GM12878 (cell line): ENCODE measurements at regions not wholly inside any gene's neighbourhood (a gene's known extent, or its start where the extent isn't known, plus 50 kb on each side); places are given as distances from the start of the nearest gene placed in this dataset.

Source experiments
- ATAC-seq: fragments of 200-7000 bp; cut with Tn5 transposase; 3 replicates; pipeline ENCODE4 v1.9.1; 2020; ENCODE audit warnings: mild to moderate bottlenecking, moderate library complexity
- BruUV-seq: library from RNA; stranded (reverse); fragments of 400-500 nt; replicated peaks from 2 replicates; lab custom pipeline; 2021; lab: Mats Ljungman, UMichigan
- CTCF ChIA-PET: fragments of 300-600 bp; sonication (Branson Sonifier 250); formaldehyde crosslinking; extraction: SDS; loops from one replicate; lab custom pipeline; 2021; ENCODE audit warnings: inconsistent platforms; lab: Yijun Ruan, JAX
- POLR2A ChIA-PET: fragments of 350-600 bp; formaldehyde crosslinking; extraction: SDS; loops from one replicate; lab custom pipeline; 2021; ENCODE audit warnings: inconsistent platforms; lab: Charles Lee
- RAD21 ChIA-PET: fragments of 300-600 bp; sonication (Branson Sonifier 250); formaldehyde crosslinking; loops from one replicate; lab custom pipeline; 2023; ENCODE audit warnings: antibody characterized with exemption; ENCODE audit not compliant: unreplicated experiment; lab: Charles Lee
- SMC1A ChIA-PET: fragments of 300-600 bp; sonication (Branson Sonifier 250); formaldehyde crosslinking; loops from one replicate; lab custom pipeline; 2023; ENCODE audit not compliant: unreplicated experiment, uncharacterized antibody; lab: Charles Lee
- DNase-seq: peaks from one replicate; pipeline ENCODE4 v3.0.0-alpha.2; 2011; ENCODE audit warnings: low read depth, low spot score
- FAIRE-seq: peaks from 3 replicates; lab custom pipeline; 2011; peaks lifted over from hg19 to GRCh38; lab: Jason Lieb, UNC
- H2AFZ ChIP-seq: 2 replicates; pipeline ENCODE4 v1.6.0; 2011; ENCODE audit warnings: low read depth, low read length, control low read depth; ENCODE audit not compliant: control insufficient read depth
- H3K27ac ChIP-seq: 2 replicates; pipeline ENCODE4 v1.5.1; 2011; ENCODE audit warnings: control low read depth; ENCODE audit not compliant: control insufficient read depth, insufficient read depth
- H3K27me3 ChIP-seq, 2 experiments: replicated peaks in 1 of 2; 2 replicates each; pipeline versions ENCODE4 v1.6.0 to v1.6.1; 2011; ENCODE audit warnings: low read length in 1 of 2; ENCODE audit not compliant: control insufficient read depth in 2 of 2, insufficient read depth in 2 of 2
- H3K36me3 ChIP-seq, 2 experiments: 2 replicates each; pipeline ENCODE4 v1.5.1; 2011; ENCODE audit warnings: low read length in 1 of 2; ENCODE audit not compliant: control insufficient read depth in 2 of 2, insufficient read depth in 2 of 2
- H3K4me1 ChIP-seq: 2 replicates; pipeline ENCODE4 v1.6.1; 2011; ENCODE audit warnings: mild to moderate bottlenecking, low read length, moderate library complexity, mixed read lengths; ENCODE audit not compliant: control insufficient read depth, insufficient read depth
- H3K4me2 ChIP-seq: 2 replicates; pipeline ENCODE4 v1.6.0; 2011; ENCODE audit warnings: control low read depth; ENCODE audit not compliant: control insufficient read depth, insufficient read depth
- H3K4me3 ChIP-seq: fragments of 200-600 bp; sonication (generic); 2 replicates; pipeline ENCODE4 v1.5.1; 2016
- H3K79me2 ChIP-seq: 2 replicates; pipeline ENCODE4 v1.6.0; 2011; ENCODE audit warnings: low read length; ENCODE audit not compliant: control insufficient read depth, insufficient read depth
- H3K9ac ChIP-seq: 2 replicates; pipeline ENCODE4 v1.8.0; 2011; ENCODE audit warnings: low read length, control low read depth, mixed read lengths; ENCODE audit not compliant: control insufficient read depth, insufficient read depth
- H3K9me3 ChIP-seq: replicated peaks from 3 replicates; pipeline ENCODE4 v1.5.1; 2011; ENCODE audit warnings: mild to moderate bottlenecking, low read length; ENCODE audit not compliant: control insufficient read depth, insufficient read depth
- H4K20me1 ChIP-seq: 2 replicates; pipeline ENCODE4 v1.6.0; 2011; ENCODE audit not compliant: control insufficient read depth, insufficient read depth
- EGR1 ChIP-seq, 2 experiments: IDR thresholded peaks; 1 replicate in 1 of 2; 2 replicates in 1 of 2; pipeline ENCODE4 v1.6.1; 2011 to 2012; ENCODE audit warnings: low read depth in 2 of 2, low read length in 2 of 2, borderline replicate concordance in 1 of 2, mild to moderate bottlenecking in 1 of 2, moderate library complexity in 1 of 2
- KAT2A ChIP-seq: conservative IDR thresholded peaks from 2 replicates; pipeline ENCODE4 v1.6.1; 2011; ENCODE audit warnings: low read depth, low read length; ENCODE audit not compliant: control insufficient read depth
- MTA2 ChIP-seq: fragments of 450-650 bp; IDR thresholded peaks from 2 replicates; pipeline ENCODE4 v1.6.1; 2016; ENCODE audit warnings: low read depth, mild to moderate bottlenecking, moderate library complexity
- NFYA ChIP-seq: IDR thresholded peaks from 2 replicates; pipeline ENCODE4 v1.6.1; 2011; ENCODE audit warnings: low read depth, mild to moderate bottlenecking, low read length, improper control_type of control experiment, borderline replicate concordance
- NR2C2 ChIP-seq: IDR thresholded peaks from 2 replicates; pipeline ENCODE4 v1.6.1; 2011; ENCODE audit warnings: borderline replicate concordance, low read depth; ENCODE audit not compliant: control insufficient read depth, insufficient read length
- PAX8 ChIP-seq: fragments of 450-650 bp; IDR thresholded peaks from 2 replicates; pipeline ENCODE4 v1.6.1; 2017; ENCODE audit warnings: mild to moderate bottlenecking, moderate library complexity
- RBBP5 ChIP-seq: fragments of 200-600 bp; sonication (generic); conservative IDR thresholded peaks from 2 replicates; pipeline ENCODE4 v1.6.1; 2016
- RCOR1 ChIP-seq: conservative IDR thresholded peaks from 2 replicates; pipeline ENCODE4 v1.6.1; 2012; ENCODE audit warnings: low read depth, low read length, improper control_type of control experiment
- SIX5 ChIP-seq: IDR thresholded peaks from 2 replicates; pipeline ENCODE4 v1.6.1; 2011; ENCODE audit warnings: mild to moderate bottlenecking, low read depth, low read length, moderate library complexity; ENCODE audit not compliant: severe bottlenecking
- TAF1 ChIP-seq: IDR thresholded peaks from 2 replicates; pipeline ENCODE4 v1.6.1; 2011; ENCODE audit warnings: mild to moderate bottlenecking, low read depth, low read length, borderline replicate concordance
- WRNIP1 ChIP-seq: IDR thresholded peaks from 2 replicates; pipeline ENCODE4 v1.6.1; 2011; ENCODE audit warnings: low read depth, low read length, improper control_type of control experiment, borderline replicate concordance
- ZBTB40 ChIP-seq: fragments of 450-650 bp; IDR thresholded peaks from 2 replicates; pipeline ENCODE4 v1.6.1; 2016; ENCODE audit warnings: mild to moderate bottlenecking, moderate library complexity, borderline replicate concordance
- ZZZ3 ChIP-seq: IDR thresholded peaks from 2 replicates; pipeline ENCODE4 v1.6.1; 2011; ENCODE audit warnings: low read depth; ENCODE audit not compliant: control insufficient read depth, insufficient read length
- WGBS: methylation state at CpG from one replicate; pipeline ENCODE4 v1.1.6; 2016; ENCODE audit warnings: low lambda C conversion rate; ENCODE audit not compliant: insufficient replicate concordance, insufficient coverage; ENCODE audit errors: missing lambda C conversion rate; 5-methylcytosine and 5-hydroxymethylcytosine counted together
- in situ Hi-C: fragments of 300-500 bp; cut with MboI; formaldehyde crosslinking; loops from 9 replicates; pipeline ENCODE4 v1.14.3; 2018; ENCODE audit warnings: mixed read lengths
- intact Hi-C: fragments of 100-400 bp; cut with micrococcal nuclease; formaldehyde crosslinking; loops from one replicate; pipeline ENCODE4 v1.14.2; 2022; ENCODE audit not compliant: unreplicated experiment
- TF ChIP-seq, protein P1 (sequence below): IDR thresholded peaks from 2 replicates; pipeline ENCODE4 v1.6.1; 2012; ENCODE audit warnings: improper control_type of control experiment, low read depth, low read length; ENCODE audit not compliant: insufficient replicate concordance
- TF ChIP-seq, protein P2 (sequence below): IDR thresholded peaks from 2 replicates; pipeline ENCODE4 v1.6.1; 2011; ENCODE audit warnings: low read depth, mild to moderate bottlenecking, low read length, moderate library complexity, borderline replicate concordance; ENCODE audit errors: extremely low read depth

- DNase-seq (no peak), FAIRE-seq (no peak), ATAC-seq (no peak)
- Histone ChIP-seq H3K79me2 (no peaks in the 10 kb centered on the region), H3K4me1 (no peaks in the 10 kb centered on the region), H3K4me3 (no peak overlapping the region), H3K9ac (no peak overlapping the region), H3K27me3 (peaks cover 4 to 5% of the 10 kb centered on the region in 2 experiments), H4K20me1 (no peaks in the 10 kb centered on the region), H3K27ac (no peak overlapping the region), H3K4me2 (no peak overlapping the region), H2AFZ (no peak overlapping the region), H3K36me3 (no peaks in the 10 kb centered on the region), H3K9me3 (no peaks in the 10 kb centered on the region)
- CTCF ChIA-PET, result interaction anchor here (0.7 to 3.7 kb wide), 19 partner anchors 8 to 372 kb away, joined by 3 to 32 read pairs (median 5); no protein-coding TSS in a partner anchor
- no TSS peak for BruUV-seq
- intact Hi-C loops (loop anchor here (2.0 kb wide), 2 partner anchors 151 to 363 kb away; no protein-coding TSS in a partner anchor), in situ Hi-C loops (loop anchor here (10.0 kb wide), 1 partner anchor 549 kb away; no protein-coding TSS in a partner anchor)
- RAD21 ChIA-PET, result interaction anchor here (1.4 kb wide), 1 partner anchor 233 kb away, joined by 4 read pairs; no protein-coding TSS in a partner anchor
- 62% methylated on average over 7 of the region's 7 CpGs for WGBS
- POLR2A ChIA-PET, result no interaction called here
- SMC1A ChIA-PET, result no interaction called here
- TF ChIP-seq ZZZ3 (no peak), WRNIP1 (no peak), KAT2A (no peak), RCOR1 (no peak), EGR1 (IDR thresholded peaks at IDR 0.05; ENCODE audit: borderline replicate concordance in 1 of 2, low read depth in 2 of 2, low read length in 2 of 2) (no peak), ZBTB40 (no peak), NFYA (no peak), PAX8 (no peak), NR2C2 (no peak), RBBP5 (no peak), TAF1 (no peak), SIX5 (no peak), MTA2 (no peak)
- TF ChIP-seq, protein P1, sequence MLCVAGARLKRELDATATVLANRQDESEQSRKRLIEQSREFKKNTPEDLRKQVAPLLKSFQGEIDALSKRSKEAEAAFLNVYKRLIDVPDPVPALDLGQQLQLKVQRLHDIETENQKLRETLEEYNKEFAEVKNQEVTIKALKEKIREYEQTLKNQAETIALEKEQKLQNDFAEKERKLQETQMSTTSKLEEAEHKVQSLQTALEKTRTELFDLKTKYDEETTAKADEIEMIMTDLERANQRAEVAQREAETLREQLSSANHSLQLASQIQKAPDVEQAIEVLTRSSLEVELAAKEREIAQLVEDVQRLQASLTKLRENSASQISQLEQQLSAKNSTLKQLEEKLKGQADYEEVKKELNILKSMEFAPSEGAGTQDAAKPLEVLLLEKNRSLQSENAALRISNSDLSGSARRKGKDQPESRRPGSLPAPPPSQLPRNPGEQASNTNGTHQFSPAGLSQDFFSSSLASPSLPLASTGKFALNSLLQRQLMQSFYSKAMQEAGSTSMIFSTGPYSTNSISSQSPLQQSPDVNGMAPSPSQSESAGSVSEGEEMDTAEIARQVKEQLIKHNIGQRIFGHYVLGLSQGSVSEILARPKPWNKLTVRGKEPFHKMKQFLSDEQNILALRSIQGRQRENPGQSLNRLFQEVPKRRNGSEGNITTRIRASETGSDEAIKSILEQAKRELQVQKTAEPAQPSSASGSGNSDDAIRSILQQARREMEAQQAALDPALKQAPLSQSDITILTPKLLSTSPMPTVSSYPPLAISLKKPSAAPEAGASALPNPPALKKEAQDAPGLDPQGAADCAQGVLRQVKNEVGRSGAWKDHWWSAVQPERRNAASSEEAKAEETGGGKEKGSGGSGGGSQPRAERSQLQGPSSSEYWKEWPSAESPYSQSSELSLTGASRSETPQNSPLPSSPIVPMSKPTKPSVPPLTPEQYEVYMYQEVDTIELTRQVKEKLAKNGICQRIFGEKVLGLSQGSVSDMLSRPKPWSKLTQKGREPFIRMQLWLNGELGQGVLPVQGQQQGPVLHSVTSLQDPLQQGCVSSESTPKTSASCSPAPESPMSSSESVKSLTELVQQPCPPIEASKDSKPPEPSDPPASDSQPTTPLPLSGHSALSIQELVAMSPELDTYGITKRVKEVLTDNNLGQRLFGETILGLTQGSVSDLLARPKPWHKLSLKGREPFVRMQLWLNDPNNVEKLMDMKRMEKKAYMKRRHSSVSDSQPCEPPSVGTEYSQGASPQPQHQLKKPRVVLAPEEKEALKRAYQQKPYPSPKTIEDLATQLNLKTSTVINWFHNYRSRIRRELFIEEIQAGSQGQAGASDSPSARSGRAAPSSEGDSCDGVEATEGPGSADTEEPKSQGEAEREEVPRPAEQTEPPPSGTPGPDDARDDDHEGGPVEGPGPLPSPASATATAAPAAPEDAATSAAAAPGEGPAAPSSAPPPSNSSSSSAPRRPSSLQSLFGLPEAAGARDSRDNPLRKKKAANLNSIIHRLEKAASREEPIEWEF, result no peak
- TF ChIP-seq, protein P2, sequence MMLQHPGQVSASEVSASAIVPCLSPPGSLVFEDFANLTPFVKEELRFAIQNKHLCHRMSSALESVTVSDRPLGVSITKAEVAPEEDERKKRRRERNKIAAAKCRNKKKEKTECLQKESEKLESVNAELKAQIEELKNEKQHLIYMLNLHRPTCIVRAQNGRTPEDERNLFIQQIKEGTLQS, result no peak
Observed at GRCh38 chr1:209203533-209203895, 380.0 kb upstream of the CAMK1G start.
